ENCODE measurements at regions not wholly inside any gene's neighbourhood (a gene's known extent, or its start where the extent isn't known, plus 50 kb on each side); places are given as distances from the start of the nearest gene placed in this dataset.
"Not testable (repeated sequence)": the region's sequence is repeated elsewhere in the genome, so short reads cannot be mapped to it uniquely, and the experiment has no call there.

DNA sequence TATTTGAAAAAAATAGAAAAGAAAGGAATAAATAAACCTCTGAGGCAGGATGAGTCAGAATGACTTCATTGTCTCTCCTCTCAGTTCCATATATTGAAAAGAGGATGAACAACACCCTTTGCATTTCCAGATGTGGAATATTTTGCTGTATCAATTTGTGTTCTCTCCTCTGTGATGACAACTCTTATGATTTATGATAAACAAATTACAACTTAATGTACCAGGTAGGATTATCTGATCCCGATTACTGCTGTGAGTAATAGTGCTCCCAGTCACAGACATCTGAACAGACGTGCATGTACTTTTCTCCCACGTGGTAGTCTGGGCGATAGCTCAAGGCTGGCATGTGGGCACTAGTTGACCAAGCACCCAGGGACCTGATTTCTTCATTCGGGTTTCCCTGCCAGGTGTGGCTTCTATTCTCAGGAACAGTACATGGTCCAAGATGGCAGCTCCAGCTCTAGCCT is 142.1 kb upstream of the SULF2 start:
- no peak overlapping the region for H3K4me3 ChIP-seq (ENCODE audit: low read depth in 1 of 2, low read length in 2 of 2)
- H3K27me3 ChIP-seq (ENCODE audit: low read depth, low read length) = no peaks in the 10 kb centered on the region
- H3K36me3 ChIP-seq (ENCODE audit: control insufficient read depth in 1 of 2, insufficient read depth in 2 of 2, low read length in 2 of 2) = no peaks in the 10 kb centered on the region
- no peak overlapping the region for H3K27ac ChIP-seq (ENCODE audit: low read length)
- no peaks in the 10 kb centered on the region for H3K9me3 ChIP-seq (ENCODE audit: control insufficient read depth in 1 of 2, low read length in 2 of 2)
- no peaks in the 10 kb centered on the region for H3K4me1 ChIP-seq (ENCODE audit: control insufficient read depth in 1 of 2, insufficient read depth in 2 of 2, low read length in 2 of 2)

- H3K27ac ChIP-seq (ENCODE audit: low read length) = no peak overlapping the region
- no peaks in the 10 kb centered on the region for H3K27me3 ChIP-seq (ENCODE audit: low read depth, low read length)
- H3K4me3 ChIP-seq (ENCODE audit: low read depth in 1 of 2, low read length in 2 of 2) = no peak overlapping the region
- no peaks in the 10 kb centered on the region for H3K36me3 ChIP-seq (ENCODE audit: control insufficient read depth in 1 of 2, insufficient read depth in 2 of 2, low read length in 2 of 2)
- H3K4me1 ChIP-seq (ENCODE audit: control insufficient read depth in 1 of 2, insufficient read depth in 2 of 2, low read length in 2 of 2) = no peaks in the 10 kb centered on the region
- H3K9me3 ChIP-seq (ENCODE audit: control insufficient read depth in 1 of 2, low read length in 2 of 2) = no peaks in the 10 kb centered on the region
These were observed 141.4 kb upstream of the SULF2 start for GRCh38 chr20:47926731-47927130.

DNA sequence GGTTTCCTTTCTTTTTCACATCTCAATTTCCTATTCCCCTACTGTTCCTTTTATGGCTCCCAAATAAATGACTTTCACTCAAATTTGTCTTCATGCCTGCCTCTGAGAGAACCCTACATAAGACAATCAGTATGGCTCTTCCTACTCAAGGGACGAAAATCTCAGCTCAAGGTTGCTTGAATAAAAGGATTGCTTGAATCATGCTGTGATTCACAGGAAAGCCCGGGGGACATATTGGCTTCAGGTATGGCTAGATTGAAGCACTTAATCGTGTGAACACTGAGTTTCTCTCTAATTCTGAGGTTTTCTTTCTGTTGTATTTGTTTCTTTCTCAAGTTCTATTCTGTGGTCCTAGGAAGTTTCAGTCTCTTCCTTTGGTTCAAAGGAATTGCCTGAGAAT is 140.3 kb upstream of the SULF2 start:
- no peak overlapping the region for H3K4me3 ChIP-seq (ENCODE audit: low read depth in 1 of 2, low read length in 2 of 2)
- H3K27me3 ChIP-seq (ENCODE audit: low read depth, low read length) = no peaks in the 10 kb centered on the region
- no peaks in the 10 kb centered on the region for H3K4me1 ChIP-seq (ENCODE audit: control insufficient read depth in 1 of 2, insufficient read depth in 2 of 2, low read length in 2 of 2)
- H3K36me3 ChIP-seq (ENCODE audit: control insufficient read depth in 1 of 2, insufficient read depth in 2 of 2, low read length in 2 of 2) = no peaks in the 10 kb centered on the region
- no peak overlapping the region for H3K27ac ChIP-seq (ENCODE audit: low read length)
- no peaks in the 10 kb centered on the region for H3K9me3 ChIP-seq (ENCODE audit: control insufficient read depth in 1 of 2, low read length in 2 of 2)

DNA sequence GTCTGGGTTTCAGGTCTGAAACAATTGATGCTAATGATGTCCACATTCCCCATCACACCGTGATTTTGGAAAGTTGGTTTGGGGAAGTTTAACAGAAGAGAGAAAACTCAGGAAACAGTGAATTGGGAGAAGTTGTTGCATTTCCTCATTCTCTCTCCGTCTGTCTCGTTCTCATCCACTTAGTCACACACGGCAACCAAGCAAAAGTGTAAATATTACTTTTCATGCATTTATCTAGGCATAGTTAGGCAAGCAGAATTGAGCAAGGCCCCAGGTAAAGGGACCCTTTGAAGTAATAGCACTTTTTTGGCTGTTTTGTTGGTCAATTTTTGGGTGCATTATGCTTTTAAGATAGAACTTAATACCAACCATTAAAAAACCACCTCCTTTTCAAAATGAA is 137.0 kb upstream of the SULF2 start:
- Histone ChIP-seq H3K9me3 (ENCODE audit: control insufficient read depth in 1 of 2, low read length in 2 of 2) (peaks cover 0 to 5% of the 10 kb centered on the region in 2 donors), H3K27me3 (ENCODE audit: low read depth, low read length) (no peaks in the 10 kb centered on the region), H3K27ac (ENCODE audit: low read length) (no peak overlapping the region), H3K4me1 (ENCODE audit: control insufficient read depth in 1 of 2, insufficient read depth in 2 of 2, low read length in 2 of 2) (no peaks in the 10 kb centered on the region), H3K36me3 (ENCODE audit: control insufficient read depth in 1 of 2, insufficient read depth in 2 of 2, low read length in 2 of 2) (no peaks in the 10 kb centered on the region), H3K4me3 (ENCODE audit: low read depth in 1 of 2, low read length in 2 of 2) (no peak overlapping the region)

DNA sequence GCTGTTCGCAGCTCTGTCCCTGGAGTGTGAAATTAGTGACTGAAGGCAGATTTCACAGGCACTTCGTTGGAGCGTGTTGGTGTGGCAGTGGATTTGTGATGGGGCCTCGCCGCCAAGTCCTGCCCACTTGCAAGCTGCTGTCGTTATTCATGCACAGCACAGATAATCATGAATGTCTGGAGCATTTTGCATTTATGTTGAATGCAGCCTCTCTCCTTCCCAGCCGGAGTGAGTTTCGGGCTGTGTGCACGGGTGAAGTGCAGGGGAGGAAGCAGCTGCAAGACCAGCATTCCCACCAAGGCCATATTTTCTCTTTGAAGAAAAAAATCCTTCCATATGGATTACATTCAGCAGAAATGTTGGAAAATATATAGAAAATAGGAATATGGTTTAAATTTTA is 136.5 kb upstream of the SULF2 start:
- not testable (repeated sequence) for H3K36me3 ChIP-seq (ENCODE audit: control insufficient read depth in 1 of 2, insufficient read depth in 2 of 2, low read length in 2 of 2); H3K9me3 ChIP-seq (ENCODE audit: control insufficient read depth in 1 of 2, low read length in 2 of 2); H3K4me1 ChIP-seq (ENCODE audit: control insufficient read depth in 1 of 2, insufficient read depth in 2 of 2, low read length in 2 of 2); H3K27me3 ChIP-seq (ENCODE audit: low read depth, low read length); H3K27ac ChIP-seq (ENCODE audit: low read length); H3K4me3 ChIP-seq (ENCODE audit: low read depth in 1 of 2, low read length in 2 of 2)

DNA sequence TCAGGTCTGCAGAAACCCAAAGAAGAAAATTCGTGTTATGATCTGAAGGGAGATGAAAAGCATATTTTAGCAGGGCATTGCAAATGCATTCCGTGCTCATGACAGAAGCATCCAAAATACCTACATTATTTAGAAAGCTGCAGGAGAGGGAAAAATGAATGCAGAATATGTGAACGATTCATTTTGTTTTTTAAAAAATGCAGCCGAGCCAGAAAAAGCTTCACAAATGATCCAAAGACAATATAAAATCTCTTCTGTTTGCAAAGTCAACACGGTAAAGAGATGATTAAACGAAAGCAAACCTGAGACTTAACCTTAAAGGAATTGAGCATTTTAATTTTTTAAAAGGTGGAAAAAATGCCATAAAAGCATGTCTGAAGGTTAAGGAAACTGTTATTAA is 136.1 kb upstream of the SULF2 start:
- Histone ChIP-seq H3K27me3 (ENCODE audit: low read depth, low read length) (no peaks in the 10 kb centered on the region), H3K4me1 (ENCODE audit: control insufficient read depth in 1 of 2, insufficient read depth in 2 of 2, low read length in 2 of 2) (no peaks in the 10 kb centered on the region), H3K4me3 (ENCODE audit: low read depth in 1 of 2, low read length in 2 of 2) (no peak overlapping the region), H3K9me3 (ENCODE audit: control insufficient read depth in 1 of 2, low read length in 2 of 2) (peaks cover 0 to 9% of the 10 kb centered on the region in 2 donors), H3K27ac (ENCODE audit: low read length) (no peak overlapping the region), H3K36me3 (ENCODE audit: control insufficient read depth in 1 of 2, insufficient read depth in 2 of 2, low read length in 2 of 2) (no peaks in the 10 kb centered on the region)

- peaks cover 0 to 9% of the 10 kb centered on the region in 2 donors for H3K9me3 ChIP-seq (ENCODE audit: control insufficient read depth in 1 of 2, low read length in 2 of 2)
- no peak overlapping the region for H3K27ac ChIP-seq (ENCODE audit: low read length)
- H3K4me3 ChIP-seq (ENCODE audit: low read depth in 1 of 2, low read length in 2 of 2) = no peak overlapping the region
- H3K4me1 ChIP-seq (ENCODE audit: control insufficient read depth in 1 of 2, insufficient read depth in 2 of 2, low read length in 2 of 2) = no peaks in the 10 kb centered on the region
- no peaks in the 10 kb centered on the region for H3K27me3 ChIP-seq (ENCODE audit: low read depth, low read length)
- H3K36me3 ChIP-seq (ENCODE audit: control insufficient read depth in 1 of 2, insufficient read depth in 2 of 2, low read length in 2 of 2) = no peaks in the 10 kb centered on the region
These were observed 132.3 kb upstream of the SULF2 start for GRCh38 chr20:47917549-47918070.

DNA sequence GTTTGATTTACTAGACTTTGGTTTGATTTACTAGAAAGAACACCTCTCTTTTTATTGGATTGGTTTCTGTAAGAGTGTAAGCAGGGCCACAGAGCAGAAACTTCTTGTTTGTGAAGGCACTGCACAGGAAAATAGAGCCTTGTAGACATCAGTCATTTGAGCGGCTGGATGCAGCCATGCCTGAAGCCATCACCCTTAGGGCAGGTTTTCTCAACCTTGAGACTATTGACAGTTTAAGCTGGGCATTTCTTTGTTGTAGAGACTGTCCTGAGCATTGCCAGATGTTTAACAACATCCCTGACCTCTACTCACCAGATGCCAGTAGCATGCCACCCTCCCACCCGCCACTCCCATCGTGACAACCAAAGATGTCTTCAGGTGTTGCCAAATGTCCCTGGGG is 130.2 kb upstream of the SULF2 start:
- no peak overlapping the region for H3K27ac ChIP-seq (ENCODE audit: low read length)
- H3K4me1 ChIP-seq (ENCODE audit: control insufficient read depth in 1 of 2, insufficient read depth in 2 of 2, low read length in 2 of 2) = no peaks in the 10 kb centered on the region
- H3K4me3 ChIP-seq (ENCODE audit: low read depth in 1 of 2, low read length in 2 of 2) = no peak overlapping the region
- peaks cover 0 to 9% of the 10 kb centered on the region in 2 donors for H3K9me3 ChIP-seq (ENCODE audit: control insufficient read depth in 1 of 2, low read length in 2 of 2)
- H3K27me3 ChIP-seq (ENCODE audit: low read depth, low read length) = no peaks in the 10 kb centered on the region
- no peaks in the 10 kb centered on the region for H3K36me3 ChIP-seq (ENCODE audit: control insufficient read depth in 1 of 2, insufficient read depth in 2 of 2, low read length in 2 of 2)

DNA sequence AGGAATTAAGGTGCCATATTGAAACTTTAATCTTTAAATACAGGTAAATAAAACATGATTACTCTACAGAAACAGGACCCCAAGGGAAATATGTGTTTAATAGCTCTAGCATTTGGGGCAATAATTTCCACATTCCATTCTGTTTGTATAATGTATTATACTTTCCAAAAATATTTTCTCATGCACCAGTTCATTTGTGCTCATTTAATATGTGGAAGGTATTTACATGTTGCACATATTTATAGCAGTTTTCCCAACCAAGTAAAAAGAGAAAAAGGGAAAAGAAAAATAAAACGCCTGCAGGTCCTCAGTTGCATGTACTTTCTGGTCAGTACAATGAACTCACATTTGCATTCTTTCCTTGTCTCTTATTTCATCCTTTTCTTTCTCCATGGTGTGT is 129.5 kb upstream of the SULF2 start:
- Histone ChIP-seq H3K4me1 (ENCODE audit: control insufficient read depth in 1 of 2, insufficient read depth in 2 of 2, low read length in 2 of 2) (no peaks in the 10 kb centered on the region), H3K27me3 (ENCODE audit: low read depth, low read length) (no peaks in the 10 kb centered on the region), H3K4me3 (ENCODE audit: low read depth in 1 of 2, low read length in 2 of 2) (no peak overlapping the region), H3K27ac (ENCODE audit: low read length) (no peak overlapping the region), H3K36me3 (ENCODE audit: control insufficient read depth in 1 of 2, insufficient read depth in 2 of 2, low read length in 2 of 2) (no peaks in the 10 kb centered on the region), H3K9me3 (ENCODE audit: control insufficient read depth in 1 of 2, low read length in 2 of 2) (peaks cover 0 to 9% of the 10 kb centered on the region in 2 donors)

DNA sequence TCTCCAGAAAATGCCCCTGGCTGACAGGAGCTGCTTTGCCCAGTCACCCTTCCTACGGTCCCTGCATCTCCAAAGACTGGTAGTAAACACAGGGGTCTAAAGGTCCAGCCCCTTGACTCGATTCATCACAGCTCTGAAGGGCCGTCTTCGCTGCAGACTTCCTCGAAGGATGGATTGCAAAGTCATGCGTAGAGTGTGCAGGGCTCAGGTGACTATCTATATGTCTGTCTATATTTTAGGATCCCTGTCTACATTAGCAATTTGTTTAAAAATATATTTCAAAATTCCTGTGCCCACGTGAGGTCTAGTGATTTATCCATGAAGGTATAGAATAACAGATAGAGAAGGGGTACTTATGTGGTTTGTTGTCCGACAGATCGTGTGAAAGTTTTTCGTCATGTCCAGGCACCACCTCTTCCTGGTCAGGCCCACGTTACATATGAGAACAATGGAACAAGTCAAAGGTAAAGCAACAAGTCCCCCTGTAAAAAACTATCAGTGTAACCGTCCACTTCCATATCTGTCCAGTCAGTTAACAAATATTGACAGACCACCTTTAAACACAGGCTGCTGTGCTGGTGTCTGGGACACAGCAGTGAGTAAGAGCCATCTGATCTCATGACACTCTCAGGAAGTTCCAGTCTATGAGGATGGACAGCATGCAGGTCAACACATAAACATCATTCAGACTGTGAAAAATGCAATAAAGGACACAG is 127.7 kb upstream of the SULF2 start:
- not testable (repeated sequence) for H3K27ac ChIP-seq (ENCODE audit: low read length); H3K4me3 ChIP-seq (ENCODE audit: low read depth in 1 of 2, low read length in 2 of 2); H3K4me1 ChIP-seq (ENCODE audit: control insufficient read depth in 1 of 2, insufficient read depth in 2 of 2, low read length in 2 of 2); H3K36me3 ChIP-seq (ENCODE audit: control insufficient read depth in 1 of 2, insufficient read depth in 2 of 2, low read length in 2 of 2); H3K27me3 ChIP-seq (ENCODE audit: low read depth, low read length); H3K9me3 ChIP-seq (ENCODE audit: control insufficient read depth in 1 of 2, low read length in 2 of 2)

DNA sequence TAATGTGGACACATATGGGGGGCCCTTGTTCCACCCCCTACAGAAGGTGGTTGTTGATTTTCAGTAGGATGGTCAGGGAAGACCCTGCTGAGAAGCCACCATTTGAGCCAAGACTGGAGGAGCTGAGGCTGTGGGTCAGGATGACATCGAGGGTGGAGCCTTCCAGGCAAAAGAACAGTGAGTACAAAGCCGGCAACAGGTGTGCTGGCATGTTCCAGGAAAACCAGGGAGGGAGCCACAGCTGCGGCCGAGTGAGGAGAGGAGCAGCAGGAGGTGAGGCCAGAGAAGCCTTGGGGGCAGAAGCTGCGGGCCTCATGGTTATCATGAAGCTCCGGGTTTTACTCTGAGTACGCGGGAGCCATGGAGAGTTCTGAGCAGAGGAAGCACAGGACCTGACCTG is 126.9 kb upstream of the SULF2 start:
- H3K27me3 ChIP-seq (ENCODE audit: low read depth, low read length); H3K27ac ChIP-seq (ENCODE audit: low read length); H3K4me3 ChIP-seq (ENCODE audit: low read depth in 1 of 2, low read length in 2 of 2); H3K9me3 ChIP-seq (ENCODE audit: control insufficient read depth in 1 of 2, low read length in 2 of 2); H3K4me1 ChIP-seq (ENCODE audit: control insufficient read depth in 1 of 2, insufficient read depth in 2 of 2, low read length in 2 of 2); H3K36me3 ChIP-seq (ENCODE audit: control insufficient read depth in 1 of 2, insufficient read depth in 2 of 2, low read length in 2 of 2): not testable (repeated sequence)

Data from muscle layer of duodenum (tissue), 2 donors.